ENCODE measurements at regions not wholly inside any gene's neighbourhood (a gene's known extent, or its start where the extent isn't known, plus 50 kb on each side); places are given as distances from the start of the nearest gene placed in this dataset.

DNA sequence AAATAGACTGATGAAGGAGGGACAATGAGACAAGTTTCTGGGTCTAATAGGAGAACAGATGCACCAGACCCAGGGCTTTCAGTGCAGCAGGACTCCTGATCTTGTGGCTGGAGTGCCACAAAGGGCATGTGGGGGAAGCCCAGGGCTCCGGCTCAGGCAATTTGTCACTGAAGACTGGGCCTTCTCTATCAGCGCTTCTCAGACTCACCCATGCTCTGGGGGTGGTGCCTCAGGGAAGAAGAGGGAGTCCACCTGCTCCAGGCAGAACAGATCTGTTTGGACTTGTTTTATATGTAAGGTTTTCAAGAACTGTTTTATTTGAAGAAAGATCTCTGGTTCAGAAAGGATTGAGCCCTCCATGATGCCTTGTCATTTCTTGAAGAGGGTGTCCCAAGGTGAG lies 112.4 kb upstream of the TLE3 start:
- no peak for DNase-seq (ENCODE audit: low read depth, low spot score)

DNA sequence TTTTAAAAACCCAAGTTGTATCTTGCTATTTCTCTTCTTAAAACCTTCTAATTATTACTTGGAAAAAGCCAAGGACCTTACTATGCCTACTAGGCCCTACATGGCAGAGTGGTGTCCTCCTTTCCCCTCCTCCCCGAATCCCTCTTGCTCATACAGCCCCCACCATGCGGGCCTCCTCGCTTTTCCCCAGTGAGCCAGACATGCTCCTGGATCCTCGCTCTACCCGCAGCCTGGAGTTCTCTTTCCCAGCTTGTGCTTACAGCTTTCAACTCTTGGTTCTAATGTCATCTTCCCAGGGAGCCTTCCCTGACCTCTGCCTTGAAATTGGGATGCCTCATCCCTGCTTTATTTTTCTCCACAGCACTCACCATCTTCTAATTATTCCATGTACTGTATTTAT lies 111.8 kb upstream of the TLE3 start:
- no peak for DNase-seq (ENCODE audit: low read depth, low spot score)

DNA sequence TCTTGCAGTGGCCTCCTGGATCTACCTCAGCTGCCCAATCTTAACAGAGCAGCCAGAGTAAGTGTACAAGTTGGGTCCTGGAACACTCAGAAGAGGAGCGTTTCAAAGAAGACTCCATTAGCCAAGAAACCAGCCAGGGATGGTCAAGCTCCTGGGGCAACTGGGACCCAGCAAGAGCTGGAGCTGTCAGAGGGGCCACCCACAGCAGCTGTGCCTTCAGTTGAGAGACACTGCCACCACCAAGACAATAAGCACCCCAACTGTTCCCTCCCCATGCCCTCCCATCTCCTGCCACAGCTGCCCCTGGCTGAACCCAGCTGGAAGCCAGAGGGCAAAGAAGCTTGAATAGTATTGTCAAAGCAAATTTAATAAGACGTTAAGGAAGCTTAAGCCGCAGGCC lies 110.6 kb upstream of the TLE3 start:
- DNase-seq (ENCODE audit: low read depth, low spot score): no peak

DNA sequence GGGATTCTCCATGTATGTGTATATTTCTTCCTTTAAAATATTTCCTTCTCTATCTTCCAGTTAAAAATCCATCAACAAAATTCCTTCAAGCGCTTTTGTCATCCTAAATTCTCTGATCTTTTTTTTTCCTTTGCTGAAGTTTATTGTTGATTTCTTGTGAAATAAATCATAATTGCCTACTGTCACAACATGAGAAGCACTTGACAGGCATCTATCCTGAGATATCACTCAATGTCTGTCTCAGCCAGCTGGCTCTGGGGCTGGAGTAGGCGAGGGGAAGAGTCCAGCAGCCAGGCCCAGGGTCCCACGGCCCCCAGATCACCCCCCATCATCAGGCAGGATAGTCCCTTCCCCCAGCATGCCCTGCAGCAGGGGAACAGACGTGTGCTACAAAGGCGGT lies 109.0 kb upstream of the TLE3 start:
- no peak for DNase-seq (ENCODE audit: low read depth, low spot score)

DNA sequence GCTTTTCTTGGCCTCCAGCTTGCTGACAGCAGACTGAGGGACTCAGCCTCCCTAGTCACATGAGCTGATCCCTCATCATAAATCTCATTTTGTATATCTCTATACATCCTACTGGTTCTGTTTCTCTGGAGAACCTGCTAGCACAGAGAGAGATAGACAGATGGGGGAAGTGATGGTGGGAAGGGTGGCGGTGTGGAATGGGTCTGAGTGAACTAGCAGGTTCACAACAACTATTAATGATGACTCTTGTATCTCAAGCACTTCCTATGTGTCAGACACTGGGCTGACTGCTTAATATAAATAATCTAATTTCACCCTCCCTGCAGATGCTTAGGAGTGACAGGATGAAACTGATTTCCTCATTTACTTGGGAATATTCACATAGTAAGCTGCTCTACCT lies 106.9 kb upstream of the TLE3 start:
- no peak for DNase-seq (ENCODE audit: low read depth, low spot score)

DNA sequence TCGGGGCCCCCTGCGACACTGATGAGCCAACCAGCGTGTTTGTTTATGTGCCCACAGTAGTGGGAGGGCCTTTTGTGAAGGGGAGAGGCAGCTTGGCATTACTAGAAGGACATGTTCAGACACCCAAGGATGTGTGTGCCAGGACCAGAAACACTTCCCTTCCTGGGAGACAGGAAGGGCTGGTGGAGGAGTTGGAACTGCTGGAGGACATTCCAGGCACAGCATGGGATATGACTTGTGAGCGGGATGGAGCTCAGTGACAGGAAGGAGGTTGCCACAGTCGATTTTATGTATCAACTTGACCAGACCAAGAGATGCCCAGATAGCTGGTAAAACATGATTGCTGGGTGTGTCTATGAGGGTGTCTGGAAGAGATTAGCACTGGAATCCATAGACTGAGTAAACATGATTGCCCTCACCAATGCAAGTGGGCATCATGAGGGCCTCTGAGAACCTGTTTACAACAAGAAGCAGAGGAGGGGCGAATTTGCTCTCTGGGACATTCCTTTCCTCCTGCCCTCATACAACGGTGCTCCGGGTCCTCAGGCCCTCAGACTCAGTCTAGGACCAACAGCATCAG lies 106.4 kb upstream of the TLE3 start:
- no peak for DNase-seq (ENCODE audit: low read depth, low spot score)

DNA sequence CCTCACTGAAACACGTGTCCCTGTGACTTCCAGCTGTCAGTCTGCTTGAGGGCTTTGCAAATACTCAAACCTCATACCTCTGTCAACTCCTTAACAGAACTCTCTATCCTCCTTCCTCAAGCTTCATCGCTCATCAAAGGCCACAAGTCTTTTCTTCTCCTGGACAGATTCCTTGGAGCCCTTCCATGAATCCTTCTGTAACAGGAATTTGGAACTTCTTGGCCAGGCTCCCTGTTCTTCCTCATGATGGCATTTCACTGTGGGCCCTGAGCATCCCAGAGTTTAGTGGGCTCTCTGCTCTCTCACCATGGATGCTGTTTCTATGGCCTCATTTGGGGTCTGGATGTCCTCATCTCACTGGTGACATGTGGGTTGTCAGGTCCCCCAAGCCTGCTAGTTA lies 105.0 kb upstream of the TLE3 start:
- no peak for DNase-seq (ENCODE audit: low read depth, low spot score)

DNA sequence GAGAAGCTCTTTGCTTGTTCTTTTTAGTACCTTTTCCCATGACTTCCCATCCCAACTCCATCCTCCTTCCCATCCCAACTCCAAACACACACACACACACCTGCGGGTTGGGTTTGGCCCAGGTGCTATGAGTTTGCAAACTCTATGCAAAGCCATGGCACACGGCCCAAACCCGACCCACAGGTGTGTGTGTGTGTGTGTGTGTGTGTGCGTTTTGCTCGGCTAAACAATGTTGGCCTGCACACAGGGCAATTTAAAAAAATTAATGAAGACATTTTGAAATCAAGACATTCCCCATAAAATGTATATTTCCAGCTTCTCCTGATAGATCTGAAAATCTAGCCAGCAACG lies 103.7 kb upstream of the TLE3 start:
- no peak for DNase-seq (ENCODE audit: low read depth, low spot score)

DNA sequence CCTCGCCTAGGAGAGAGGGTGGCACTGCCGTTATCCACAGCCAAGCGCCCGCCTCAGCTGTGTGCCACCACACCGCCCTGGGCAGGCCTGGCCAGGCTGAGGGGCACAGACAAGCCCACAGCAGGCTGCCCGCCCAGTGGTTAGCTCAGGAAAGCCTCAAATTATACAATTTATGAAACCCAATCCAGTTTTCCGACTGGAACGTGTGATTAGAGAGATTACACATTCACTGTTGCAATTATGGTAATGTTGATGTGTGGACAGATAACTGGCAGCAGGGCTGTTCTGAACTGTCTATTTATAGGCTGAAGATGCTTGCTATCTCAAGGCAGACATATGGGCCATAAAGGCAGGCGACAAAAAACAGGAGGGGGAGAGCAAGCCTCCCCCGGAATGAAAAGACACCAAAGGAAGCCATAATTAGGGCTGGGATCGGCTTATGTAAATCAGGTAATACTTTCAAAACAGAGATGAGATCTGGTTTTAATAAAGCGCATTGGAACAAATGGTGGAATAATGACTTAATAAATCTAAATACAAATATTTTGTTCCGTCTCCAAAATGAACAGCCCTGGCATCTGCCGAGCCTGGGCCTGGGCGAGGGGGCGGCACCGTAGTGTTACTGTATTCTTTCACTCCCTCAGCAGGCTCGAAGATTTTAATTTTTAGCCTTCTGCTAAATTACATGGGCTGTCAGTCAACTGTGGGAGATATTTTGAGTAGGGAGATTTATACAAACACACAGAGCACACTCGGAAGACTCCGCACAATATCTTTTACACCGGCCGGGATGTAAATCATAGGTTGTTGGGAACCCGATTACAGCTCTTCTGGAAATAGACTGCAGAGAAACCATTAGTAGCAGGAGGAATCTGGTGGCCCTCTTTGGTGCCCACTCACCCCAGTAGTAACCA lies 103.1 kb upstream of the TLE3 start:
- no peak for DNase-seq (ENCODE audit: low read depth, low spot score)

DNA sequence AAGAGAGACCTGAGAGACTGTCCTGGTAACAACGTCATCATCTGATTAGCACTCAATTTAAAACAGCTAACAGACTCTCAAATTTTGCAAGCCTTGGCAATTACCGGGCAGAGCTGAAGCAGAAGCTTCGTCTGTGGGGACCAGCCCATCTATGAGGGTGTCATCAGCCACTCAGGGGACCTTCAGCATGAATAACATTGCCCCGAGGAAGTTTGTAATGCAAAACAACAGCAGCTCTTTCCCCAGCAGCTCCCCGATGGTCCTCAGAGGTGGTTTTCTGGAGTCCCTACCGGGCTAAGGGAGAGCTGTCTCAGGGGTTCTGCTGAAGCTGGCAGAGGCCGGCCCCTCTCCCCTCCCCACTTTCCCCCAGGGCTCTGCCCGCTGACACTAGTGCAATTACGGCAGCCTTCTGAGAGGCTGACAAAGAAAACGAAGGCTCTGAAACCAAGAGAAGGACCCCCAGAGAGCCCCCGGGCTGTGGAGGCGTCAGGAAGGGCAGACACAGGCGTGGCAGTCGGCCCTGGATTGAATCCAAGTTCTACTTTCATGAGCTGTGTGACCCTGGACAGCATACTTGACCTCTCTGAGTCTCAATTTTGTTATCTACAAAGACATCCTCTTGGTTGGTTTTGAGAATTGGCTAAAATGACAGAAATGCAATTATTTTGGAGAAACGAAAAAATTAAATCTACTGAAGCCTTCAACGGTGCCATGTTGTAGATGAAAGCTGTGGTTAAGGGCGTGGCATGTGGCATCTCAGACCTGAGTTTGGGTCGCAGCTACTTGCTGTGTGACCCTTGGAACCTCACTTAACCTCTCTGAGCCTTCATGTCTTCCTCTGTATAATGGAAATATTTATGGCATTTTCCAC lies 102.1 kb upstream of the TLE3 start:
- DNase-seq (ENCODE audit: low read depth, low spot score): no peak

DNA sequence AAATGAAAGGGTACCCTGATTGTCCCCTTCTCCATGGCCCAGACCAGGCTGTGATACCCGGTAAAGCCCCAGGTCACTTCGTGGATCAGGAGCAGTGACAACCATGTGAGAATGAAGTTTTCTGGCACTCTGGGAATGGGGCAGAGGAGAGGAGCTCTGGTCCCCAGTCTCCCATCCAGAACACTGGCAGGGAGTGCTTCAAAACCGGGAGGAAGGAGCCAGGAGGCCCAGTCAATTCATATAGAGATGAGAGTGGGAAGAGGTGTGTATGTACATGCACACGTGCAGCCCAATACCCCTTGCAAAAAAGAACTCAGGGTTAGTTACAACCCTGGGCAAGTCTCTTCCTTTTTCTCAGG lies 101.4 kb upstream of the TLE3 start:
- DNase-seq (ENCODE audit: low read depth, low spot score): no peak

DNA sequence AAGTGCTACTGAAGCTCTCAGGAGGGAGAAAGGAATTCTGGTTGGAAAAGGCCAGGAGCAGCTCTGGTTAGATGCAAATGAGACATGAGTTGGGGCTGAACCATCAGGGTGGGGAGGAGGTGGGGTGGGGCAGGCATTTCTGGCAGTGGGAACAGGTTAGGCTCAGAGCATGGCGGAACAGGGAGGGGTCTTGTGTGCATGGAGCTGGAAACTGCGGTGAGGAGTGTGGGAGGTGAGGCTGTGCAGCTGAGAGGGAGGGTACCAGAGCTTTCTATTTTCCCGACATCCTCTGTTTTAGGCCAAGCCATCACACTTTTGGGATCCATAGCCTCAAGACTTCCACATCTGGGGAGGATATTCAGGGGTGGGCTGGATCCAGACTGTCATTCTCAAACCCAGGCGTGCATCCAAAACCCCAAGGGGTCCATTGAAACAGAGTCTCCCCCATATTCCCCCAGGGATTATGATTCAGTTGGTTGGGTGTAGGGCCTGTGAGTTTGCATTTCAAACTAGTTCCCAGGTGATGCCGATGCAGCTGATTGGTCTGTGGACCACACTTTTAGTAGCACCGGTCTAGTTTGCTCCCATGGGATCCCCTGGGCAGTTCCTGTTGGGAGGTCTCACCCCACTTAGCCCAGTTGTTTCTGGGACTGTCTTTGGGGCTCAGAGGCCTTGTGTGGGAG lies 100.9 kb upstream of the TLE3 start:
- no peak for DNase-seq (ENCODE audit: low read depth, low spot score)

DNA sequence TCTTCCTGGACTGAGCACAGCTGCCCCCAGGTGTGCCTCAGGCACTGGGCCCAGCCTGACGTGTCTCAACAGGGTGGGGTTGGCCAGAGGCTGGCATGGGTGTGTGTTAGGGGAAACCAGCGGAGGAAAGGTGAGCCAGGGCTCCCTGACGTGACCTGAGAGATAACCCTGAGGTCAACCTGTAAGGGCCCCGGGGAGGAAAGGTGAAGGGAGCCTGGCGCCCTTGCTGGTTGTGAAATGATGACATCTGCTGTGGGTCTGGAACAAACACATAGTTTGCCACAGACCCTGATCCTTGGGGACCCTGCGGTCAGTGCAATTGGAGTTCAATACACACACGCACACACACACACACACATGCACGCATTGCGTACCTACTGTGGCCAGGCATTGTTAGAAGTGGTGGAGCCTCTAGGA lies 100.2 kb upstream of the TLE3 start:
- no peak for DNase-seq (ENCODE audit: low read depth, low spot score)

DNA sequence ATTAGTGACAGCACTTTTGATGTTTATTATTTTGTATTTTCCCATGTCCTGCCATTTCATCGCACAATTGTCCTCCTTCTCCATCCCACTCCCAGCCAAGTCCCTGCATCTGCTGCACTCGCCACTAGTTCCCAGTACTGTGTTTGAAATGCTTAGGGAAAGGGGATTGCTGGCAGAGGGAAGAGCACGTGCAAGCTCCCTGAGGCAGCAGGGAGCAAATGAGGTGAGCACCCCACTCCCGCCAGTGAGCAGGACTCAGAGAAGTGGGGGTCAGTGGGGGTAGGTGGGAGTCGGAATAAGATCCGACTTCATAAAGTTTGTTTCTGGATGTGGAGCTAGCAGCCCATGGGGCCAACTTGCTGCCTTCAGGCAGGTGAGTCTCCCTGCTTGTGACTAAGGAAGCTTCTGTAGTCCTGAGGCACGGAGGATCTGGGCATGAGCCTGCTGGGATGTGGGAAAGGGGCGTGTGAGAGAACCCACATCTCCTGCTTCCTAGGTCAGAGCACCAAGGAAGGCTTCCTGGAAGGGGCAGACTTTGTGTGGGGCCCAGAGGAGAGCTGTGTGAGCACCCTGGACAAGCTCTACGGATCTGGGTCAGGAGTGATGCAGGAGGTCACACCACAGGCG lies 99.7 kb upstream of the TLE3 start:
- no peak for DNase-seq (ENCODE audit: low read depth, low spot score)

DNA sequence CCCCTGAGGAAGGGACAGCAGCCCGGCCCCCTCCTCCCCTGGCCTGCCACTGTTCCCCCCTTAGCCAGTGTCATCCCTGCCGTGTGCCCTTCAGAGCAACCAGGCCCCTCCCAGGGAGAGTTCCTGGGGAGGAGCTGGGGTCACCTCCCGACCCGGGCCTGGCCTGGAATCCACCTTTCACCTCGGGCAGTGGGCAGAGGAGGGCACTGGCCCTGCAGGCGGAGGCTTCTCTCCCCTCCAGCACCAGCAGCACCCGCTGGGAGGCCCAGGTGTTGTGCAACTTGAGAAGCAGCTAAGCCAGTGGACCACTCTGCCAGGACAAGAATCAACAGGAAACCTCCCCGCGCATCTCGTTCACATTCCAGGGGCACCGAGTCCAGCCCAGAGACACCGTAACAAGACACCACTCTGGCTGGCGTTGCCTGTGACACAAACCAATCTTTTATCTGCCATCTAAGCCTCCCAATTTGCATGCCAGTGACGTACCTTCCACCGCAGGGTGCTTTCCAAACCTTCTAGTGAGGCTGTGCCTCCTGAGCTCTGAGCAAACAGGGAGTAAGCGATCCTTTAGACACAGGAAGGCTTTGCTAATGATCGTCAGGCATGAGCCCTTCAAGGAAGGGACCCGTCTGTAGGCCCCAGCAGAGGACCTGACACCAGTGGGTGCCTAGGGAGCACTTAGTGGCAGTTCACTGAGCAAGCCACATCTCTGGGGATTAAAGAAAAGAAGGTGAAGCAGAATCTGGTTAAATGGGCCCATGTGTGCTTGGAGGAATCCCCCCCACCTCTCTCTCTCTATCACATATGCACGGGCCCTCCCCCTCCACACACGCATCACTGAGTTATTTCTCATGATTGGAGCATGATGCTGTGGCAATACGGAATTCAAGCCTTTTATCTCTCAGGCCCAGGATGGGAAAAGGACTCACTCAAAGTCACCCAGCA lies 98.9 kb upstream of the TLE3 start:
- no peak for DNase-seq (ENCODE audit: low read depth, low spot score)

DNA sequence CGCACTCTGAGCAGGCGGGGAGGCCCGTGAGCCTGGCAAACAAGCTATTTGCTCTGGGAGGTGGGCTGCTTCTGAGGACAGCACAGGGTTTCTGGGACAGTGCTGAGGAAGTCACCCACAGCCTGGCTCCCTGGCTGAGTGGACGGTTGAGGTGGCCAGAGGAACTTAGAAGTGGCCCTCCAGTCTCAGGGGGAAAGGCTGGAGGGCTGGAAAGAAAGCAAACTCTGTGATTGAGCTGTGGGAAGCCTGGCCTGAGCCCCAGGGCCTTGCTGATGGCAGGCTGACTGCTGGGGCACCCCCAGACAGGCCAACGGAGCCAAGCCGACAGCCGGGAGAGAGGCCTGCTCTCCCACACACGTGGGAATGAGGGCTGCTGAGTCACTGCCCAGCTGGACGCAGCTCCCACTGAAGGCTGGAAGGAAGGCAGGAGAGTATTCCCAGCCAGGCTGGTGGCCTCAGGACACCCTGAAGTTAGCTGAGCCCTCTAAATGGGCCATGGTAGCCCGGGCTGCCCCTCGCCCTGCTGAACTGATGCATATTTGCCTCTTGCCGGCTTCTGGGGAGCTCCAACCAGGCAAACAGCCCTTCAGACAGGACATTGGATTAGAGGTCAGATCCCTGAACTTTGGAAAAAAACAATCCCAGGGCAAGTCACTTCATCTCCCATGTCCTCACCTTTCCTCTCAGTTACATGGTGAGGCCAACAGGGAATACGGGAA lies 98.0 kb upstream of the TLE3 start:
- no peak for DNase-seq (ENCODE audit: low read depth, low spot score)

DNA sequence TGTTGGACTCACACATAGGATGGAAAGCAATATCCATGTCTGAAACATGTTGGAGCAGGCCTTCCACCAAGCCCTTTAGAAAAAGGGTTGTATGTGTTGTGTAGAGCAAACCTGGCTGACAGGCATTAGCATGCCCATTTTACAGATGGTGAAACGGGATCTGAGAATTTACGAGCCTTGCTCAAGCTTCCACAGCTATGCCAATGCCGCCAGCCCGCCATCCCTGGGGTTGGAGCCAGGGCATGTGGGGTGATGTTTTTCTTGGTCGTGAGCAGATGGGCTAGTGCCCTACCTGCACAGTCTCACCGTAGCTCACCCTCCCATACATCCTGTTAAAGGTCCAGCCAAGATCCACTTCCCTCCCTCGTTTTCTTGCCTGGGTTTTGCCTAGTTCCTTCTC lies 97.5 kb upstream of the TLE3 start:
- DNase-seq (ENCODE audit: low read depth, low spot score): no peak

DNA sequence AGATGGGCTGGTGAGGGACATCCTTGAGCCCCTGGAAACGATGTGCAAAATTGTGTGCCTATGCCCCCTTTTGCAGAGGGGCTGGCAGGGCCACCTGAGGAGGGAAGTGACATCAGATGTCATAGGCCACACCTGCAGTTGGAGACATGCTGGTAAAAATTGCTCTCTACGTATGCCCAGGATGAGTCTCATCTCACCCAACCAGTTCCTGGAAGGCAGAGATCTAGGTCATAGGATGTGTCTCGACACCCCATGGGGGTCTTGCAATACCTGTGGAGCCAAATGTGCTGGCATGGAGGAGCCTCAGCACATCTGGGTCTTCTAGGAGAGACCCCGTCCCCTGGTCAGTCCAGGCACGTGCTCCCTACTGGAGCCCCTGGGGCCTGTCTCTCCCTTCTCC lies 96.5 kb upstream of the TLE3 start:
- no peak for DNase-seq (ENCODE audit: low read depth, low spot score)

DNA sequence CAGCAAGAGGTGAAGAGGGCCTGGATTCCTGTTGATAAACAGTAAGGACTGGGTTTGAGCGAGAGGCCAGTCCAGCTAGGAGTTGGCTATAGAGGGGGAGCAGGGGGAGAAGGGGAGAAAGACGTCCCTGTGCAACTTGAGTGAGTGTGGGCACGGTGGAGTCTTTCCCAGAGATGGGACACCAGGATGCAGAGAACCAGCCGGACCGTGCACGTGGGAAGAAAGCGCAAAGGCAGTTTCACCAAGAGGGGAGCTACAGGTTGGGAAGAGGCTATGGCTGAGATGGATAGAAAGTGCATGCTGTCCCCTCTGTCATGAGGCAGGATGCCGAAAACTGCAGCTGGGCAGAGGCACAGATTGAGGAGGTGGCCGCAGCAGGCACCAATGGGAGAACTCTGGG lies 96.0 kb upstream of the TLE3 start:
- DNase-seq (ENCODE audit: low read depth, low spot score): no peak

DNA sequence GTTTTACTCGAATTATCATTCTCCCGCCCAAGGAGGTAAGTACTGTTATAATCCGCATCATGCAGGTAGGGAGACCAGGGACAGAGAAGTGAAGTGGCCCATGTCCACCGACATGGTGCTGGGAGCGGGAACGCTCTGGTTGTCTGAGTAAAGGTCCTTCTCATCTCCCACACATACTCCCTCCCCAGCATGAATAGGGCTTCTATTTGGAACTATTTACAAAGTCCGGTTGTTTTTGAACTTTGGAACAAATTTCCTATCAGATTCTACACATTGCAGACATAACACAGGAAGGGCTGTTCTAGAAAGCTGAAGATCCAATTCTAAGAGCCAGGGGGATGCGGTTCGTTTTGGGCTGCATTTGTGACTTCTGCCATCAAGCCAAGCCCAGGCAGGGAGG lies 94.8 kb upstream of the TLE3 start:
- no peak for DNase-seq (ENCODE audit: low read depth, low spot score)
